OCI-LY7 (cell line): ENCODE measurements at regions not wholly inside any gene's neighbourhood (a gene's known extent, or its start where the extent isn't known, plus 50 kb on each side); places are given as distances from the start of the nearest gene placed in this dataset.

Experiments used
- CTCF ChIP-seq: fragments of 200-600 bp; sonication (generic); conservative IDR thresholded peaks from 2 replicates; pipeline ENCODE4 v1.5.1; 2014; ENCODE audit warnings: mild to moderate bottlenecking, antibody characterized with exemption, low read length, moderate library complexity, mixed read lengths
- EZH2phosphoT487 ChIP-seq: fragments of 200-600 bp; sonication (generic); IDR thresholded peaks from 2 replicates; pipeline ENCODE4 v1.6.1; 2018; ENCODE audit warnings: low read depth, borderline replicate concordance, mild to moderate bottlenecking, mixed run types, antibody characterized with exemption, low read length, moderate library complexity, mixed read lengths

GRCh38 chr5:33043343-33043997 lies 332.3 kb downstream of the NPR3 start:
- no peak for TF ChIP-seq CTCF
- TF ChIP-seq EZH2phosphoT487: no peak
